CD4-positive, CD25-positive, alpha-beta regulatory T cell (primary cell): ENCODE measurements at regions not wholly inside any gene's neighbourhood (a gene's known extent, or its start where the extent isn't known, plus 50 kb on each side); places are given as distances from the start of the nearest gene placed in this dataset.

Experiments used
- ATAC-seq, 2 donors: fragments of 150-1000 bp; cut with Tn5 transposase; one replicate each; pipeline ENCODE4 v1.10.0; 2021; ENCODE audit warnings: low read depth in 2 of 2, moderate number of reproducible peaks in 2 of 2, moderate library complexity in 1 of 2
- DNase-seq, 3 donors: peaks; one replicate each; pipeline versions ENCODE4 v3.0.0 to v3.0.0-alpha.2; 2012 to 2022; ENCODE audit warnings: mixed read lengths in 1 of 3
- H3K27ac ChIP-seq: one replicate; pipeline ENCODE4 v1.7.0; 2013; ENCODE audit warnings: mild to moderate bottlenecking, low read length; ENCODE audit not compliant: insufficient read depth, poor library complexity, severe bottlenecking
- H3K27me3 ChIP-seq: one replicate; pipeline ENCODE4 v1.7.0; 2013; ENCODE audit warnings: low read length; ENCODE audit not compliant: control insufficient read depth, insufficient read depth
- H3K36me3 ChIP-seq: one replicate; pipeline ENCODE4 v1.7.0; 2013; ENCODE audit warnings: mild to moderate bottlenecking, low read length, moderate library complexity; ENCODE audit not compliant: control insufficient read depth, insufficient read depth
- H3K4me1 ChIP-seq: 2 replicates; pipeline ENCODE4 v1.7.0; 2013; ENCODE audit warnings: mild to moderate bottlenecking, low read length; ENCODE audit not compliant: insufficient read depth, control insufficient read depth, poor library complexity, severe bottlenecking
- H3K4me3 ChIP-seq: one replicate; pipeline ENCODE4 v1.7.0; 2013; ENCODE audit warnings: low read depth, mild to moderate bottlenecking, low read length, moderate library complexity
- H3K9me3 ChIP-seq, 2 experiments: 1 replicate in 1 of 2; 2 replicates in 1 of 2; pipeline ENCODE4 v1.7.0; 2013; ENCODE audit warnings: low read length in 2 of 2, mild to moderate bottlenecking in 1 of 2, moderate library complexity in 1 of 2; ENCODE audit not compliant: control insufficient read depth in 2 of 2
- H3K27ac Mint-ChIP-seq, 3 donors: one replicate each; pipeline ENCODE4 v1.8.0; 2020 to 2022; ENCODE audit warnings: mild to moderate bottlenecking in 3 of 3, mixed read lengths in 3 of 3, moderate library complexity in 2 of 3
- H3K27me3 Mint-ChIP-seq: one replicate; pipeline ENCODE4 v1.8.0; 2022; ENCODE audit warnings: mild to moderate bottlenecking, mixed read lengths
- H3K36me3 Mint-ChIP-seq: one replicate; pipeline ENCODE4 v1.8.0; 2020; ENCODE audit warnings: mixed read lengths
- H3K4me1 Mint-ChIP-seq, 4 donors: one replicate each; pipeline ENCODE4 v1.8.0; 2020 to 2022; ENCODE audit warnings: mixed read lengths in 4 of 4, mild to moderate bottlenecking in 1 of 4
- H3K4me3 Mint-ChIP-seq, 4 donors: one replicate each; pipeline ENCODE4 v1.8.0; 2020 to 2022; ENCODE audit warnings: mild to moderate bottlenecking in 4 of 4, mixed read lengths in 4 of 4, moderate library complexity in 3 of 4
- H3K9me3 Mint-ChIP-seq, 7 donors: one replicate each; pipeline ENCODE4 v1.8.0; 2020 to 2022; ENCODE audit warnings: mixed read lengths in 7 of 7, mild to moderate bottlenecking in 3 of 7, moderate library complexity in 2 of 7

DNA sequence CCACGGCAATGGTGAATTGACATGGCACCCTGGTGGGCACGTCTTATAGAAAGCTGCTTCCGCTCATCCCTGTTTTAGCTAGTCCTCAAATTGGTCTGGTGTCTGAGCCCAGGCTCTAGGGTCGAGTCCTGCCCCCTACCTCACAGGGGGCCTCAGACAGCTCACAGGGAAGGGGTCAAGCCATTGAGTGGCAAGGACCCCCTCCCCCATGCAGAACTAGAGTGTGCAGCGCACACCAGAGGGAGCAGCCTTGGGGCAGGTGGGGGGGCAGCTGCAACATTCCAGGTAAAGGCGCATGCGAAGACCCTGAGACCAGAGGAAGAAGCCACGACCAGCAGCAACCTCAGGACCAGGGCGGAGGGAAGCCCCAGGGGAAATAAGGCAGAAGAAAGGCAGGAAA, 240.4 kb upstream of the PPP2R2D start:
- H3K27me3 ChIP-seq = no peaks in the 10 kb centered on the region
- H3K9me3 ChIP-seq = no peaks in the 10 kb centered on the region
- no peaks in the 10 kb centered on the region for H3K4me1 ChIP-seq
- ATAC-seq = no peak
- Mint-ChIP-seq H3K27me3 (no peaks in the 10 kb centered on the region), H3K27ac (no peak overlapping the region), H3K9me3 (peaks cover 0 to 3% (median 0%) of the 10 kb centered on the region in 7 donors), H3K36me3 (no peaks in the 10 kb centered on the region), H3K4me1 (no peaks in the 10 kb centered on the region), H3K4me3 (no peak overlapping the region)
- no peak overlapping the region for H3K4me3 ChIP-seq
- H3K27ac ChIP-seq = no peak overlapping the region
- no peaks in the 10 kb centered on the region for H3K36me3 ChIP-seq
- no peak for DNase-seq

- Mint-ChIP-seq H3K9me3 (peaks cover 0 to 3% (median 2%) of the 10 kb centered on the region in 7 donors), H3K4me1 (no peaks in the 10 kb centered on the region), H3K27me3 (no peaks in the 10 kb centered on the region), H3K27ac (no peak overlapping the region), H3K4me3 (no peak overlapping the region), H3K36me3 (no peaks in the 10 kb centered on the region)
- ATAC-seq (no peak), DNase-seq (no peak)
- H3K27ac ChIP-seq = no peak overlapping the region
- H3K9me3 ChIP-seq = no peaks in the 10 kb centered on the region
- no peaks in the 10 kb centered on the region for H3K36me3 ChIP-seq
- H3K27me3 ChIP-seq = no peaks in the 10 kb centered on the region
- H3K4me3 ChIP-seq = no peak overlapping the region
- no peaks in the 10 kb centered on the region for H3K4me1 ChIP-seq
Measured at GRCh38 chr10:131662851-131663250, 238.0 kb upstream of the PPP2R2D start.

DNA sequence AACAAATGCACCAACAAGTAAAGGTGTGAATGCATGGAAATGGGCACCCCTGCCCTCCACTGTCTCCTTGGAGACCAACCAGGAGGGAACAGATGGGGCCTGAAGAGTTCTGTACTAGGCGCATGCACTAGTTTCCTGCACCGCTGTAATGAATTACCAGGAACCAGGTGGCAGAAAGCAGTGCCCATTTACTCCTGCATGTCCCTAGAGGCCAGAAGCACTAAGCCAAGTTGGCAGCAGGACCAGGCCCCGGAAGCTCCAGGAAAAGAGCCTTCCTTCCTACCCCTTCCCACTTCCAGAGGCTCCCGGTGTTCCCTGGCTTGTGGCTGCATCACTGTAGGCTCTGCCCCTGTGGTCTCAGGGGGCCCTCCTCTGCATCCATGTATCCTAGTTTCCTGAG, 237.5 kb upstream of the PPP2R2D start:
- Mint-ChIP-seq H3K4me1 (no peaks in the 10 kb centered on the region), H3K27me3 (no peaks in the 10 kb centered on the region), H3K9me3 (peaks cover 0 to 3% (median 2%) of the 10 kb centered on the region in 7 donors), H3K36me3 (no peaks in the 10 kb centered on the region), H3K27ac (no peak overlapping the region), H3K4me3 (no peak overlapping the region)
- DNase-seq = no peak
- Histone ChIP-seq H3K27me3 (no peaks in the 10 kb centered on the region), H3K27ac (no peak overlapping the region), H3K36me3 (no peaks in the 10 kb centered on the region), H3K4me3 (no peak overlapping the region), H3K4me1 (no peaks in the 10 kb centered on the region), H3K9me3 (no peaks in the 10 kb centered on the region)
- no peak for ATAC-seq

DNA sequence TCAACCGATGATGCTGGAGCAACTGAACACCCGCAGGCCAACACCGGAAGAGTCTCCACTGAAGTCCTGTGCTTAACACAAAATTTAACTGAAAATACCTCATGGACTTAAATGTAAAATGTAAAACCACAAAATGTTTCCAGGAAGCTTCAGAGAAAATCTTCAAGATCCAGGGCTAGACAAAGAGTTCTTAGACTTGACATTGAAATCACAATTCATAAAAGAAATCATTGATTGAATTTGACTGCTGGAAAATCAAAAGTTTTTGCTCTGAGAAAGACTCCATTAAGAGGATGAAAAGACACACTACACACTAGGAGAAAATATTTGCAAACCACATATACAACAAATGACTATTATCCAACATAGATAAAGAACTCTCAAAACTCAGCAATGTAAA, 234.7 kb upstream of the PPP2R2D start:
- no peak overlapping the region for H3K27ac Mint-ChIP-seq
- H3K36me3 Mint-ChIP-seq = no peaks in the 10 kb centered on the region
- no peaks in the 10 kb centered on the region for H3K9me3 ChIP-seq
- H3K27ac ChIP-seq = no peak overlapping the region
- H3K4me3 ChIP-seq = no peak overlapping the region
- no peak for DNase-seq
- H3K4me1 Mint-ChIP-seq = no peaks in the 10 kb centered on the region
- H3K36me3 ChIP-seq = no peaks in the 10 kb centered on the region
- peaks cover 0 to 5% (median 0%) of the 10 kb centered on the region in 7 donors for H3K9me3 Mint-ChIP-seq
- no peak for ATAC-seq
- H3K27me3 Mint-ChIP-seq = no peaks in the 10 kb centered on the region
- H3K4me1 ChIP-seq = no peaks in the 10 kb centered on the region
- no peak overlapping the region for H3K4me3 Mint-ChIP-seq
- no peaks in the 10 kb centered on the region for H3K27me3 ChIP-seq

DNA sequence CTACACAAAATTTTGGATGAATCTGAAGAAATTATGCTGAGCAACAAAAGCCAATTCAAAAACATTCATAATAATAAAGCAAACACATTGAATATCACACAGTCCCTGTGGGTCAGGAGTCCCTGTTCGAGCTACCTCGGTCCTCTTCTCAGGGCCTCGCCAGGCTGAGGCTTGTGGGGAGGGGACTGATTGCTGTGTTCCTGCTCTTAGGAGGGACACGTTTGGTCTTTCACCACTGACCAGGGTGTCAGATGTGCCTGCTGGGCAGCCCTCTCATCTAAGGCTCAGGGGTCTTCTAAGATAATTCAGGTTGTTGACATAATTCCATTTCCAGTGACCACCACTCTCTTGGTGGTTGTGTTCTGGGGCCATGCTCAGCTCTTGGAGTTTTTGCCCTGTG, 233.8 kb upstream of the PPP2R2D start:
- Histone ChIP-seq H3K9me3 (no peaks in the 10 kb centered on the region), H3K36me3 (no peaks in the 10 kb centered on the region), H3K27ac (no peak overlapping the region), H3K27me3 (no peaks in the 10 kb centered on the region), H3K4me3 (no peak overlapping the region), H3K4me1 (no peaks in the 10 kb centered on the region)
- no peaks in the 10 kb centered on the region for H3K36me3 Mint-ChIP-seq
- H3K4me1 Mint-ChIP-seq = no peaks in the 10 kb centered on the region
- no peak for DNase-seq
- H3K27me3 Mint-ChIP-seq = no peaks in the 10 kb centered on the region
- H3K4me3 Mint-ChIP-seq = no peak overlapping the region
- H3K27ac Mint-ChIP-seq = no peak overlapping the region
- ATAC-seq = no peak
- H3K9me3 Mint-ChIP-seq = peaks cover 0 to 7% (median 0%) of the 10 kb centered on the region in 7 donors

DNA sequence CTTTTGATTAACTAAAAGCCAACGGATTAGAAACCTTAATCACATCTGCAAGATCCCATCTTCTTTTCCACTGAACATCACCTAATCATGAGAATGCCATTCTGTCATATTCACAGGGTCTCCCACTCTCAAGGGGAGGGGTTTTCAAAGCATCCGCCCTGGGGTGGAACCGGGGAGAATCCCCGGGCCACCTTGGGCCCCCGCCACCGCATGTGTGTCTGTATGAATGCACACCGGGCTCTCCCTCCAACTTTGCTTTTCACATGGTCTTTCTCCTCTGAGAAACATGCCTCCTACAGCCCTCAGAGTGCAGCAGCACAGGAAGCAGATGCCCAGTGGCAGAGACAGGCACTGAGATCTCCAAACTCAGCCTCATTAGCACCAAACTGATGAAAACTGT, 233.2 kb upstream of the PPP2R2D start:
- H3K9me3 ChIP-seq = no peaks in the 10 kb centered on the region
- ATAC-seq (no peak), DNase-seq (no peak)
- H3K4me1 ChIP-seq = no peaks in the 10 kb centered on the region
- peaks cover 0 to 7% (median 2%) of the 10 kb centered on the region in 7 donors for H3K9me3 Mint-ChIP-seq
- H3K4me3 ChIP-seq = no peak overlapping the region
- no peak overlapping the region for H3K27ac Mint-ChIP-seq
- H3K27me3 ChIP-seq = no peaks in the 10 kb centered on the region
- no peaks in the 10 kb centered on the region for H3K36me3 ChIP-seq
- H3K4me3 Mint-ChIP-seq = no peak overlapping the region
- H3K36me3 Mint-ChIP-seq = no peaks in the 10 kb centered on the region
- no peak overlapping the region for H3K27ac ChIP-seq
- H3K27me3 Mint-ChIP-seq = no peaks in the 10 kb centered on the region
- no peaks in the 10 kb centered on the region for H3K4me1 Mint-ChIP-seq

- H3K36me3 Mint-ChIP-seq = no peaks in the 10 kb centered on the region
Measured at GRCh38 chr10:131668903-131669302, 231.9 kb upstream of the PPP2R2D start.

GRCh38 chr10:131669838-131670237, 231.0 kb upstream of the PPP2R2D start:
- no peaks in the 10 kb centered on the region for H3K9me3 ChIP-seq
- H3K27ac Mint-ChIP-seq = no peak overlapping the region
- H3K36me3 ChIP-seq = no peaks in the 10 kb centered on the region
- peaks cover 0 to 7% (median 2%) of the 10 kb centered on the region in 7 donors for H3K9me3 Mint-ChIP-seq
- no peaks in the 10 kb centered on the region for H3K4me1 ChIP-seq
- DNase-seq (no peak), ATAC-seq (no peak)
- H3K4me3 ChIP-seq = no peak overlapping the region
- H3K27ac ChIP-seq = no peak overlapping the region
- no peaks in the 10 kb centered on the region for H3K27me3 ChIP-seq
- H3K4me1 Mint-ChIP-seq = no peaks in the 10 kb centered on the region
- no peaks in the 10 kb centered on the region for H3K27me3 Mint-ChIP-seq
- no peaks in the 10 kb centered on the region for H3K36me3 Mint-ChIP-seq
- H3K4me3 Mint-ChIP-seq = no peak overlapping the region

More at GRCh38 chr10:131668903-131669302, 231.9 kb upstream of the PPP2R2D start:
- peaks cover 0 to 7% (median 2%) of the 10 kb centered on the region in 7 donors for H3K9me3 Mint-ChIP-seq
- no peaks in the 10 kb centered on the region for H3K9me3 ChIP-seq
- no peaks in the 10 kb centered on the region for H3K27me3 ChIP-seq
- H3K27me3 Mint-ChIP-seq = no peaks in the 10 kb centered on the region
- no peaks in the 10 kb centered on the region for H3K36me3 ChIP-seq
- no peaks in the 10 kb centered on the region for H3K4me1 ChIP-seq
- H3K27ac Mint-ChIP-seq = peak overlapping the region in 1 of 3 donors; percentile 16
- no peak for ATAC-seq
- H3K4me3 ChIP-seq = no peak overlapping the region
- no peaks in the 10 kb centered on the region for H3K4me1 Mint-ChIP-seq
- no peak for DNase-seq
- no peak overlapping the region for H3K4me3 Mint-ChIP-seq
- H3K27ac ChIP-seq = no peak overlapping the region
